M059J (cell line): ENCODE measurements at regions not wholly inside any gene's neighbourhood (a gene's known extent, or its start where the extent isn't known, plus 50 kb on each side); places are given as distances from the start of the nearest gene placed in this dataset.
"Not testable (repeated sequence)": the region's sequence is repeated elsewhere in the genome, so short reads cannot be mapped to it uniquely, and the experiment has no call there.

Source experiments
- DNase-seq: peaks from one replicate; pipeline ENCODE4 v3.0.0-alpha.2; 2012; ENCODE audit warnings: low read depth

DNA sequence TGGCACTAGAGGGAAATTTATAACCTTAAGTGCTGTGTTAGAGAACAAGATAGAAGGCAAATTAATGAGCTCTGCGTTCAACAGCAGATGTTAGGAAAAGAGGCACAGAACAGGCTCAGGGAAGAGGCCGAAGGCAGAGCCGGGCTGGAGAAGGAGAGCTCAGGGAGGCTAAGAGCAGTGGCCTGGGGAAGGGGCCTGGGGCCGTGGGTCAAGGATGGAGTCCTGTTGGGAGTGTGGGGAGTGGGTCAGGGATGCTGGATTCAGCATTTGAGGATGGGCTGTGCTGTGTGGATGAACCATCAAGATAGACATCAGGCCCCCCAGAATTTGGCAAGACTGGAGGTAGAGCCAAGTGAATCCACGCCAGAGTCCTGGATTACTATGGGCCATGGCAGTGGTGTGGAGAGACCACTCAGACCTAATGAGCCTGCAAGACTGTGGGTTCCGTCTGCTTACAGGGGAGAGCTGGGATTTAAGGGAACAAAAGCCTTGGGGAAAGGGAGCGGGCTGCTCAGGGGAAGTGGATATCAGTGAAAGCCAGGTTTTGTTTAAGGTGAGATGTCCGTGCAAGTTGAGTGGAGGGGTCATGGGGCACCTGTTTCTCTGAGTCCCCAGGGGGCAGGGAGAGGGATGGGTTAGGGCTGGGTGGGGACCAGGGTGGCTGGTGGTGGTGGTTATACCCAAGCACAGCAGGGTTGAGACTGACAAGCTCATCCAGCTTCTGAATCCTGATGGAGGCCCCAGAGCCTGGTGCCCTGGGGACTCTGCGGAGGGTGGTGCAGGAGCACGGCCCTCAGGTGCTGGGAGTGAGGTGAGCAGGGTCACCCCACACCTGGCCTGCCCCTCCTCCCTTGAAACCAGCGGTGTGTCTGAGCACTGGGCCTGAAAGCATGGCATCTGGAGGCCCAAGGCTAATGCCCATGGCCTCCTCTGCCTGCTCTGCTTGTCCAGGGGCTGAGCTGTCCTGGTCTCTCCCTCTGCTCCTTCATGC, 101.7 kb downstream of the BMS1 start:
- DNase-seq = no peak

DNA sequence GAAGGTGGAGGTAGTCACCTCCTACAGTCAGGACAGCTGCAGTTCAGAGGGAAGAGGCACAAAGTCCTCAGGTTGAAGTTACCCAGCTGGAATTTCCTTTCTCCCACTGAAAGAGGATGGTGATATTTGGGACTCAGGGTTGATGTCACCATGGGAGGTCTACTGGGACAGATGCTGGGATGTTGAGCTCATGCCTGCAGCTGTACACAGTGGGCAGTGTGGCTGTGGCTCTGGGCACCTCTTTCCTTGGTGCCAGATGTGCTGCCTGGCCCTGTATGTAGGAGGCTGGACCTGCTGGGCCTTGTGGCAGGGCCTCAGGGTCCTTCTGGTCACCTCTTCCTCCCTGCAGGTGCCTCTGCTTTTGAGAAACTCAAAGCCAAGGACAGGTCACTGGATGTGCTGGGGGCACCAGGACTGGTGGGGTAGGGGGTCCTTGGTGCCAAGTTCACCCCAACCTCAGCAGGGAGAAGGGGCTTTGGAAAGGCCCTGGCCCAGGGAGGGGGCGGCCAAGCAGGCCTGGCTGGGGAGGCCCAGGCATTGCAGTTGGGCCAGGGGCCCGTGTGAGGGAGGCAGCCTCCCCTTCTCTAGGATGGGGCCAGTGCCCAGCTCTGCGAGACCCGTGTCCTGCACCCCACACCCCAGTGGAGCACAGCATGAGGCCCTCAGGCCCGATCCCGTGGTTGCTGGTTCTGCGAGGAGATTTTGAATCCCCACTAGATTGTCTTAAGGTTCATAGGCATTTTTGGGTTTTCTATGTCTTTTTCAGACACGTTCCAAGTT, 103.1 kb downstream of the BMS1 start:
- DNase-seq = no peak

DNA sequence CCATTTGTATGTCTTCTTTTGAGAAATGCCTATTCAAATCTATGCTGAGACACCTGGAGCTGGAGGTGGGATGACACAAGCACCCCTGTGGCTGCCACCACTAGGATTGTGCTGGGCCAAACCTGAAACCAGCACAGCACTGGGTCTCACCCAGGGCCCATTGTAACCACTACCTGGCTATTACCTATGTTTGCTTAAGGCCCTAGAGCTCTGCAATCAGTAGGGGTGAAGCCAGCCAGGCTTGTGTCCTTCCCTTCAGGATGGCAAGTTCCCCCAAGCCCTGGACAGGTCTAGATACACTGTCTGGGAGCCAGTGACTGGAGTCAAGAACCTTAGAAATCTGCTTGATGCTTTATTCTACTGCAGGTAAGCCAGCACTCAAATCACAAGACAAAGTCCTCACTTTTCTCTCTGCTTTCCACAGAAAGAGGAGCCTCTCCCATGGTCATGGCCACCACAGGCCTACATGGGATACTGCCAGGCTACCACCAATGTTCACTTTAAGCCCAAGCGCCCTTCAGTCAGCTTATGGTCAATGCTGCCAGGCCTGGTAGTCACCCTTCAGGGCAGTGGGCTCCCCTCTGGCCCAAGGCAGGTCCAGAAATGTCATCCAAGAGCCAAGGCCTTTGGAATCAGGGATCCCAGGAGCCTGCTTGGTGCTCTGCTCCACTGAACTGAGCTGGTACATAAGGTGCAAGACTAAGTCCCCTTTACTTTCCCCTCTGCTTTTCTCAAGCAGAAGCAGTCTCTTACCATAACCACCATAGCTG, 105.3 kb downstream of the BMS1 start:
- DNase-seq = no peak

DNA sequence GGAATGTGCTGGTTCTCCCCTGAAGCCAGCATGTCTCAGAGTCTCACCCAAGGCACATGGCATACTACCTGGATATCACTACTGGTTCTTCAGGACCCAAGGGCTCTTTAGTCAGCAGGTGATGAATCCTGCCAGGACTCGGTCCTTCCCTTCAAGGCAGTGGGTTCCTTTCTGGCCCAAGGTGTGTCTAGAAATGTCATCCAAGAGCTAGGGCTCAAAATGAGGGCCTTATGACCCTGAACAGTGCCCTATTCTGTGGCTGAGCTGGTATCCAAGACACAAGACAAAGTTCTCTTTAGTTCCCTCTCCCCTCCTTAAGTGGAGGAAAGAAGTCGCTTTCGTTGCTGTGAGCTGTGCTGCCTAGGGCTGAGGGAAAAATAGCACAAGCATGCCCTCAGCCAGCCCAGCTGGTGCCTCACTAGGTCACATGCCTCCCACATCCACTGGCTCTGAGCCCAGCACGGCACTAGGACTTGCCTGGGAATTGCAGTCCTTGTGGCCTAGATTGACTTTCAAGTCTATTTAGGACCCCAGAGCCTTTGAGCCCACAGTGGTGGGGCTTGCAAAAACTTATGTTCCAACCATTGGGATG, 106.0 kb downstream of the BMS1 start:
- no peak for DNase-seq

DNA sequence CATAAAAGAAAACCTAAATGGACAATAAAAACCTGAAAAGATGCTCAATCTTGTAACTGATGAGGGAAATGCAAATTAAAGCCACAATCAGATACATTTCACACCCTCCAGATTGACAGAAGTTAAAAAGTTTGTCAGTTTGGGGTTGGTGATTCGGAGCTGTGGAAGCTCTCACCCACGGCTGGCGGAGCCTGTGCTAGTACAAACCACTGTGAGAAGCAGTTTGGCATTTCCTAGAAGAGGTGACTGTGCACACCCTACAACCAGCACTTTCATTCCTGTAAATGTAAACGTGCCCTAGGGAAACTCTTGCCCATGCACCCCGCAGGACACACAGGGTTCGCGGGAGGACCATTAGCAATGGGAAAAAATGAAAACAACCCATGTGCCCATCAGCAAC, 114.1 kb downstream of the BMS1 start:
- no peak for DNase-seq

DNA sequence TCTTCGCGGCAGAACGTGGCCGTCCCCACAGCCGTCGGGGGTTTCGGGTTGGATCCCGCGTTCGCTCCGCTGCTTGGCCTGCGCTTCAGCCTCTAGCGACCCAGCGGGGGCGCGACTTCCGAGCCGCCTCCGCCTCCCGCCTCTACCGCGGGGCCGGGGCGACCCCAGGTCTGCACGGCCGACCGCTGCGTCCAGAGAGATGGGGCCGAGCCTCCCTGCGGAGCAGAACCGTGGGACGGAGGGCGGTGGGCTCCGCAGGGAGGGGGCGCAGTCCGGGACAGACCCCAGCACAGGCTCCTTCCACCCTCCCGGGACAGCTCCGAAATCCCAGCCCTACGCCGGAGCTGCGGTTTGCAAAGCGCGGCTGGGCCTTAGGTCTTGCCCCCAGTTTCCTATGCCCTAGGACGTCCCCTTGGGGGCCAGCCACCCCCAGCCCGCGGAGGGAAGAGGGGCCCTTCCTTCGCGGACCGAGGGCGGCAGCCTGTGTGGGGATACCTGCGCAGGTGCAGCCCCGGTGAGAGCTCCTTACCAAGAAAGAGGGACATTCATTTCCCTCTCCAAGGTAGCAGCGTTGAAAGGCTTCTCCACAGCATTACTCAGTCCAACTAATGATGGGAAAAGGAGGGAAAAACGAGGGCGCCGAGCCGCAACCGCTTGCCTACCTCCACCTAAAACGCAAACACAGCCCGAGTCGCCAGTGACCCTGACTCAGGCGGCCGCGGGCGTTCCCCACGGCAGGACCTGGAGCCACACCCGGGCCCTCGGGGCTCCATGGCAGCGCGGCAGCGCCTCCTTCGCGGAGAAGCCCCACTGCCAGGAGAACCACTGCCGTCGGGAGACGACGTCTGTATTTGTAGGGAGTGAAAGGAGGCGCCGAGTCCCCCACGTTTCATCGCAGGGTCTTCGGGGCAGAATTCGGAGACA, 115.7 kb downstream of the BMS1 start:
- DNase-seq = no peak

DNA sequence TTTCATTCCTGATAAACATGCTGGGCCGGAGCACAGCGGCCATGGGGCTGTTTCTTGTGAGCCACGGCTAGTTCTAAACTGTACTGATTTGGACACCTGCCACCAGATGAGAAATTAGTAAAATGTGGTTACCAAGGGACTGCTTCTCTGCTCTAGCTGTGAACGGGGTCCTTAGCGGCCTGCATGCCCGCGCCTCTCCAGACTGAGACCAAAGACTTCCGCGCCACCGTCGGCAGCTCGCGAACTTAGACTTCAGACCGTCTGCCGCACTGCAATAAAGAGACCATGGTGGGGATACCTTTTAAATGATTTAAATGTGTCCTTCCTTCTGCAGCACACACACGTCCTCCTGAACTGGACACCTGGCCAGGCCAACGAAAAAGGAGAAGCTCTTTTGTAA, 116.4 kb downstream of the BMS1 start:
- no peak for DNase-seq

DNA sequence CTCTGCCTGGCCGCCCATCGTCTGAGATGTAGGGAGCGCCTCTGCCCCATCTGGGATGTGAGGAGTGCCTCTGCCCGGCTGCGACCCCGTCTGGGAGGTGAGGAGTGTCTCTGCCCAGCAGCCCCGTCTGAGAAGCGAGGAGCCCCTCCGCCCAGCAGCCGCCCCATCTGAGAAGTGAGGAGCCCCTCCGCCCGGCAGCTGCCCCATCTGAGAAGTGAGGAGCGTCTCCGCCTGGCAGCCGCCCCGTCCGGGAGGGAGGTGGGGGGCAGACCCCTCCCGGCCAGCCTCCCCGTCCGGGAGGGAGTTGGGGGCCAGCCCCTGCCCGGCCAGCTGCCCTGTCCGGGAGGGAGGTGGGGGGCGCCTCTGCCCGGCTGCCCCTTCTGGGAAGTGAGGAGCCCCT, 117.8 kb downstream of the BMS1 start:
- DNase-seq = not testable (repeated sequence)

DNA sequence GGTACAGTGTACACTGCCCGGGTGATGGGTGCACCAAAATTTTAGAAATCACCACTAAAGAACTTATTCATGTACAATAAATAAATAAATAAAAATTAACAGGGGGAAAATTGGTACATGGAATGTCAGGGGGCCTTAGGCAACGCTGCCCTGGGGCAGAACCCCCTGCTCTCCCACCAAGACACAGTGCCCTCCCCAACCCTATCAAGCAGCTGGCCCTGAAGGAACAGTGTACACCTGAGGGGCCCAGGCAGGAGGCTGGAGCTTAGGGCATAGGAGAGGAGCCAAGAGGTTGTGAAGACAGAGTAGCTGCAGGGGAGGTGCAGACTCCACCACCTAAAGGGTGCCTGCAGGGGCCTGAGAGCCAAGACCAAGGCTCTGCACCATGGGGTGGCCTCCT, 128.8 kb downstream of the BMS1 start:
- no peak for DNase-seq

DNA sequence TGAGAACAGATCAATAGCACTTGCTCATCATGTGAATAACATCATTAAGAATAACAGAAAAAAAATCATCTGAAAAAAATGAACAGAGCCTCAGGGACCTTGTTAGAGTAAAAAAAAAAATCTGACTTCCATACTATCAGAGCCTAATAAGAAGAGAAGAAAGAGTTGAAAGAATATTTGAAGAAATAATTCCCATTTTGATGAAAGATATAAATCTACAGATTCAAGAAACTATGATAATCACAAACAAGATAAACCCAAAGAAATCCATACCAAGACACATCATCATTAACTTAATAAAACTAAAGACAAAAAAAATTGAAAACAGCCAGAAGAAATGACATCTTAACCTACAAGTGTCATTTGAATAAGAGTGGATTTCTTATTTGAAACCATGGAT, 134.4 kb downstream of the BMS1 start:
- DNase-seq = no peak

DNA sequence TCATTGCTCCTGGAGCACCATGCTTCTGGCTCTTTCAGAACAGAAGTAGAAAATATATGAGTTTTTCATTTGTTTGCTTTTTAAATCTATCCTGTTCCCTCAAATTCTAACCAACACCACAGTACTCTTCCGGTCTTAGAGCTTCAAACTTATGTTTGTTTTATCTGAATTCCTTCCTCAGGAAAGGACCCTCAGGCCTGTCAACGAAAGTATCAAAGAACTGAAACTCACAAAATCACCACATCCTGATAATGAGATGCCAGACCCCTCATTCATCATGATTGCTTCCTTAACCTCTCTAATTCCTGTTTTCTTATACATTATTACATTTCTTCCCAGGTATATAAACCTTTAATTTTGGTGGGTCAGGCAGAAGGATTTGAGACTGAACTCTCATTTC, 135.2 kb downstream of the BMS1 start:
- no peak for DNase-seq

DNA sequence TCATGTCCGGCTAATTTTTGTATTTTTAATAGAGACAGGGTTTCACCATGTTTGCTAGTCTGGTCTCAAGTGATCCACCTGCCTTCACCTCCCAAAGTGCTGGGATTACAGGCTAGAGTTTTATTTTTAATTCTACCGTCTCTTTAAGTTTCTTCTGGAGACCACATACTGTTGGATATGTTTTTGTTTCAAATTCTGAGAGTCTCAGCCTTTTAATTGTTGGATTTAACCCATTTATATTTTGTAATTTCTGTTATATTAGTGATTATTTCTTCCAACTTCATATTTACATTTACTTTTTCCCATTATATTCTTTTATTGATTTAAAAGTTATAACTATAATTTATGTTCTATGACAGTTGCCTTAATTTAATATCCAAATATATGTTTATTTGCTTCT, 139.4 kb downstream of the BMS1 start:
- no peak for DNase-seq

DNA sequence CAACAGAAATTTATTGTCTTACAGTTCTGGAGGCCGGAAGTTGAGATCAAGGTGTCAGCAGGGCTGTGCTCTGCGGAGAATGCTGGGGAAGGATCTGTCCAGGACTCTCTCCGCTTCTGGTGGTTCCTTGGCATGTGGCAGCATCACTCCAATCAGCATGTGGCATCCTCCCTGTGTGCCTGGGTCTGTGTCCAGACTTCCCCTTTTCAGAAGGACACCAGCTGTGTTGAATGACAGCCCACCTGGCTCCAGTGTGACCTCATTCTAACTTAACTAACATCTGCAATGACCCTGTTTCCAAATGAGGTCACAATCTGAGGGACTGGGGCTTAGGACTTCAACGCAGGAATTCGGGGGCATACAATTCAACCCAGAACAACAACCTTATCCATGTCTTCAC, 141.9 kb downstream of the BMS1 start:
- no peak for DNase-seq

DNA sequence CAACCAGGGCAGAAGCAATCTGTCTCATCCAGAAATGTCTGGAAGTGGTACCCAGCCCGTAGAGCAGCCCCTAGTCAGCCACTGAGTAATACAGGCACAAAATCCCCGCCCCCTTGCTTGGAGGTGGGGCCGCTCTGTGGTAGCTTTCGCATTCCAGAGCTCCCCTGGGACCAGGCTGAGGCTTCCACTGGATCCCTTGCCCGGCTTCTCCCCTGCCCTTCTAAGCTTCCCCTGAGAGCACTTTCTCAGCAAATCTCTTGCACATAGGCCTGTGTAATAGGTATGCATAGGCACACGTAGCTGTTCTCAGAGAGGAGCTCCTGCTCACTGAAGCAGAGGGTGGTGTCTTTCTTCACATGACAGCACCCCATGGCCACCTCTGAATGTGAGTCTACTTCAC, 144.2 kb downstream of the BMS1 start:
- no peak for DNase-seq

DNA sequence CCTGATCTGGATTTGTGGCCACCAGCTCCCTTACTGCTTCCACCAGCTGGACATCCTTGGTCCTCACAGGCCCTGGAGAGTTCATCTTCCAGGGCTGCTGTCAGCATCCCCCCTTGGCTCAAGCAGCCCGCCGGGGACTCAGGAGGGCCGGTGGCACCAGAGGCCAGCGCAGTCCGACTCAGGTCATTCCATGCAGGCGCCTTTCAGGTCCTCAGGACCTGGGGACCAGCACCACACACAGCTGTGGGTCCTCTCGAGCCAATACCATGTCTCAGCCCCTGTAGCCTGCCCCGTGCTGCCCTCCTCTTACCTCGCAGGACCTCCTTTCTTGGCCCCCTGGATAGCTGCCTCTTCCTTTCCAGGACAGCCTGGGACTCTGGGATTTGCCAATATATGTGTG, 145.5 kb downstream of the BMS1 start:
- DNase-seq = no peak

DNA sequence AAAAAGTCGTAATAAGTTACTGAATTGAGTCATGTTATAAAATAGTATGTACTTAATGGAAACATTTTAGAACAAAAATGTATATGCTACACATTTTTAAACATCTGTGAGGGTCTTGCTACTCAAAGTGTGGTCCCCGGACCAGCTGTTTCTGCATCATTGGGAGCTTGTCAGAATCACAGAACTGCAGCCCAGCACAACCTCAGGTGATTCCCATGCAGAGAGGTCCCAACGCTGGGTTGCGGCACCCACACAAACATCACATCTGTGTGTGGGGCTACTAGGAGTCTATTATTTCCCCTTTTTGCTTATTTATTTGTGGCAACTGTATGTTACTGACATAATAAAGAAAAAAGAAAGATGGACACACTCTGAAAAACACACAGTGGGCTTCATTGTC, 146.6 kb downstream of the BMS1 start:
- no peak for DNase-seq

DNA sequence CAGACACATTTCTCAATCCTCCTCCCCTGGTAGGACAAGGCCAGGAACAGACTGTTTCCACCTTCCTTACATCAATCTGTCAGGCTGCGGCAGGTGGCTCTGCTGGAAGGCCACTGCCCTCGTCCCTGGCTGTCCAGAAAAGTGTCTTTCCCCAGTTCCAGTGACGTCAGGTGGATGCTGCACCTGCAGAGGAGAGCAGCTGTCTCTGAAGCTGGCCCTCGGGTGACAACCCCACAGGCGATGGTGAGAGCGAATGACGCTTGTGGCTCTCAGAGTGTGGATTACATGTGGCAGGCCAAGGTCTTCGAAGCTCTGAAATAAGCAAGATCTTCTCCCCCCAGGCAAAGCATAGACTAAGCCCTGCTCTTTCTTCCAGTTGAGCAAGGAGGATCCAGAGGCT, 146.9 kb upstream of the RET start:
- DNase-seq = no peak

DNA sequence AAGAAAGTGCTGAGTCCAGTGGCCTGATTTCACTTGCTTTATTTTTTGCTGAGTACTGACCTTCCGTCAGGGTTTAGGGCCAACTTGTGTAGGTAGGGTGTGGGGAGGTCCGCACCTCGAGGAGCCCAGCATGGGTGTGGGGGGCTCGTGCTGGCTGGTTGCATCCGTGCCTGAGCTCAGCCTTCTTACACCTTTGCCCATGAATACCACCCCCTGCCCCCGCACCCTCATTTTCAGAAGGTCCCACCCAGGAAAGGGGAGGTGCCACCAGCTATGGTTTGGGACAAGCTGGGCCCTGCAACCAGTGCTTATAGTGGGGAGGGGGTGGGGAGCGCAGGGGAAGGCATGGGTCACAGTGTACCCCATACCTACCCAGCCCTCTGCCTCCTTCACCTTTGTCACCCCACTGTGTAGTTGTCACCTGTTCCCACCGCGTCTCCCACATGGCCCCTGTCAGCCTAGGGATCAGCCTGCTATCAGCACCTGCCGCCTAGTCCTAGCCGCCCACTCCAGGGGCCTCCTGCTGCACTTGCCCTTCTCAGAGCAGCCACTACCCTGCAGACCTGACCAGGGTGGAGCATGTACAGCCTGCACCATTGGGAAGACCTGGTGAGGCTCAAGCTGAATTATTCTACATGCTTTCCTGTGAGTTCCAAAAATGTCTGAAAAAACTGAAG, 146.2 kb upstream of the RET start:
- no peak for DNase-seq

DNA sequence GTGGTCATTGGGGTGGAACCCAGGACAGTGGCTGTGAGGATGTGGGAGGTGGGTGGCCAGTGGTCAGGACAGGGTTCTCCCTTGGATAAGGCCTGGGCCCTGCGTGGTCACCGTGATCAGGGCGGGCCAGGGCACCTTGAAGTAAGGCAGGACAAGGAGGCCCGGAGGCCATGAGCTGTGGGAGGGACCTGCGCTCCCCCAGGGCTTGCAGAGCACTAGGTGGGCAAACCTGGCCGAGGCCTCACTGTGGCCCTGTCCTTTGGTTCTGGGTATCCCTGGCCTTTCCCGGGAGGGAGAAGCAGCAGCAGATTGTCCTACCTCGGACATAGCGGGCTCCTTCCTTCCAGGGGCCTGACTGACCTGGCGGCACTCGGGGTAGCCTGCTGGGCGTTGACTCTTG, 144.8 kb upstream of the RET start:
- DNase-seq = no peak

DNA sequence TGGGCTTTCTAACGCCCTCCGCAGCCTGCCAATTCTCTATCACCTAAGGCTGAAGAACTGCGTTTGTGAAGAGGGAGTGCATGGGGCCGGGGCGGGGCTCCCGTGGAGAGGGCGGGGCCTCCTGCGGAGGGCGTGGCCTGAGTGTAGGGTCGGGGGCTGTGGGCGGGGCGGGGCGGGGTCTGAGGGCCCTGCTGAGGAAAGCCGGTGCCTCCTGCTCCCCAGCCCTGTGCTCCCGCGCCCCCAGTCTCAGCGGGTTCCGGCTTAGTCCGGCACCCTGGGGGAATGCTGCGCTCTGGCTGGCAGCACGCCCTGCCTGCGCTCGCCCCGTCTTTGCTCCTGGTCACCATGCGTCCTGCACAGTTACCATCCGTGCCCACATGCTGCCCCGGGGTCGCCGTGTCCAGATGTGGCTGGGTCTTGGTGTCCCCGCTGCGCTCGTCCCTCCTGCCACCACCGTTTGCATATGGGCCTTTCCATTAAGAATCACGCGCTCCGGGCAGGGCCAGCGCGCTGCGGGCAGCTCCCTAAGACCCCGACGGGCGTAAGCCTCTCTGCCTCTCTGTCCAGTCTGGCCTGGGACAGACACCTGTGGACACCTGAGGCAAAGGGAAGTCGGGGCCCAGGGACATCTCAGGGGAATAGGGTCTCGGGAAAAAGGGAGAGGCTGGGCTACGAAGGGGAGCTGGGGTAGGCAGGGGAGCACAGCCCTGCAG, 144.0 kb upstream of the RET start:
- DNase-seq = no peak
